NCI-H510A treated with DMSO at 0.1 percent for 48 hours (cell line): ENCODE measurements at regions not wholly inside any gene's neighbourhood (a gene's known extent, or its start where the extent isn't known, plus 50 kb on each side); places are given as distances from the start of the nearest gene placed in this dataset.
"Not testable (repeated sequence)": the region's sequence is repeated elsewhere in the genome, so short reads cannot be mapped to it uniquely, and the experiment has no call there.

Source experiments
- DNase-seq: peaks from one replicate; lab custom pipeline; 2025; lab: John Stamatoyannopoulos, UW

GRCh38 chr5:130324953-130325671 is 420.8 kb downstream of the CHSY3 start:
- DNase-seq: no peak

DNA sequence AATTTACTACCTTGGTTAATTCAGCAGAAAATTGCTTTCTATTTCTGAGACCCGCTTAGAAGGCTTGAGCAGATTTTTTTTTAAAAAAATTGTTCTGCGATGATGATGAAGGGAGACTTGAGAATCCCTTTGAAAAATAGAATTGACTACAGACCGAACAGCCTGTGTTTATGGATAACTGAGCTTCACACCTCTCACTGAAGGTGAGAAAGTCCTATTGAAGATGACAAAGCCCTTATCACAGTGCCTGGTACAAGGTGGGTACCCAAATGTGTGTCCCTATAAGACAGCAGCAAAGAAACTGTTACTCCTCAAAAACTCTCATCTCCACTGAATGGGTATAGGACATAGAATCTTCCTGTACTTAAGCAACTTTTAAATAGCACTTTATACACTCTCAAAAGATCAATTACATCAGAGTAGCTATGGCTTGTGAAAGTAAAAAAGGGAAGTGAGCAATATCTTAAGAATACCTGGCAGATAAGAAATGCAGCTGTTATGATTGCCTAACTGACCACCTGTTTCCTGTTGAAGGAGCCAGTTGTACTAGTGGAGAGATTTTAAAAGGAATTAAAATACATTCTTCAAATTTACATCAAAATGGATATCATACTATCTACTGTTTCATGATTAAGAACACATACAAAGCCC is 419.7 kb downstream of the CHSY3 start:
- DNase-seq: no peak

- no peak for DNase-seq
Measured at GRCh38 chr5:130321931-130322330, 417.7 kb downstream of the CHSY3 start.

DNA sequence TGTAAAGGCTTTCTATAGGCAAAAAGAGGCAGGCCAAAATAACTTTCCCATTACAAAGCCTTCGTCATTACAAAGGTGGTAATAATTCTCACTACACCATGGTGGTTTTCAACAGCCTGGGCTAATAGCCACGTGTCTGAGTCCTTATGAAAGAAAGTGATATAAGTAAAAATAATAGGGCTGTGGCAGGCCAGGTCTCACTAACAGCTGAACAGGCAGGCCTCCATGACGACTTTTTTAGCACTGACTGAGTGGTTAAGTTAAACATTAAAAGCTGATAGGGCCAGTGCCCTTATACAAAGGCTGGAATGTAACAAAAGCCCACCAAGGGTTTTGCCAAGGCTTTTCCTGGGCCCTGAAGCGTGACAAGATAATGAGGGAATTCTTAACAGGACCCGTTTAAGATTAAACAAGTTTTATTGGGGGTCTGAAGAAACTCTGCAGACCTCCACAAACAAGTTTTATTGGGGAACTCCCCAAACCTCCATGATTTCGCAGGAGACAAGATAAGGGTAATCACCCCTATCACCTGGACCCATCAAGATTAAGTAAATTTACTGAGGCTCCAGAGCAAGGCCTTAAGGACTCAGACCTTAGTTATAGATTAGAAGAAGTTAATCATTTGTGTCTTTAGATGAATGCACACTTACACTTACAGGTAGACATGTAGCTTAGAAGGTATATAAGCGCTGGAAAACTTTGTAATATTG is 412.9 kb downstream of the CHSY3 start:
- no peak for DNase-seq

- no peak for DNase-seq
Measured at GRCh38 chr5:130295235-130295634, 391.0 kb downstream of the CHSY3 start.

- not testable (repeated sequence) for DNase-seq
Measured at GRCh38 chr5:130294798-130295197, 390.5 kb downstream of the CHSY3 start.

DNA sequence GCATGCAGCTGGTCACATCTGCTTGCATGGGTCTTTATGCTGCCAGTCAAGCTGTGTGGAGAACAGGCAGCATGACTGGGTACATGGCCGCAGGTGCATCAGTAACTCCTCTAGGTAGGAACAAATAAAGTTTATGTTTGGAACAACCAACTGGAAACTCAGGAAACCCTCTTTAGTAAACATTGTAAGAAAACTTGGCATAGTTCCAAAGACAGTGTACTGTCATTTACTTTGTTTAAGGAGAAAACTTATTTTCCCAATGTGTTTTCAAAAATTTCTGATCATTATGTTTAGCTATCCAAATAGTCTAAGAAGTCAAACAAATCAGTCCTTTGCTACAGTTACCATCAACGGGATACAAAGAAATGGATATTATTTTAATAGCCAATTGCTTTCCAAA is 386.0 kb downstream of the CHSY3 start:
- DNase-seq: no peak

DNA sequence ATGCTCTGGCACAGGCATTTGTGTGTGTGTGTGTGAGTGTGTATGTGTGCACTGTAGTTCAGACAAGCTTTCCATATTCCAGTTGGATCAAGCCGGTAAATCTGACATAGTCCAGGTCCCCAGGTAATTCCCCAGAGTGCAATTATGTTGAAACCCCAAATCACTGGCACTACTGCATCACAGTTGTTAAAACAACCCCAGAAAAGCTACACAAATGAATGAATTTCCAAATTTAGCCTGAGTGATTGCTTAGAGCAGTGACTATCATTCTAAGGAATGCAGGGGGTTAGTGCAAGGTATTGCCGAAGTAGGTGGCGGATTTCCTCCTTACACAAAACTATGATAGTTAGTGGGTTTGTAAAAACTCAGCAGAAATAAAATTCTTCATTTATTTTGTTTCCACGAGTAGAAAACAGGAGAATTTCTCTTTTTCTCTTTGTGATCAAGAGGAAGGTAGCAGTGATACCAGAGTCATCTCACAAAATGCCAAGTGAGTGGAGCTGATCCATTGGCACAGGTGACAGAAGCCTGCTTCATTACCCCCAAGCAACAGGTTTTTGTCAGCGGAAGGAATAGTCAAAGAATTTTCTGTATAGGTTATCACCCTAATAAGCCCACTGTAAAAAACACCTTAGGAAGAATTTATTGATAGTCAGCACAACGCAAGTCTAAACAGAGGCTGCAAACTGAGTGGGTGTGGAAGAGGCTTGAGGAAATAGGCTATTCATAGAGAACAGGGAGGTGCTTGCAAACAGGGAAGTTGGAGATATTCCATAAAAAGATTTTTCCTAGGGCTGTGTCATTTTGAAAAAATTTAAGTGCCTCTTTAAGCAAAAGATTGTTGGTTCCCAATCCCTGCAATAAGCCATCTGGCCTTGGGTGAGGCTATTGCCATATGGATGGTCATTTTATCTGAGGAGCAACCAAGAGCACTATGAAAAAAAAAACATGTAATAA is 385.1 kb downstream of the CHSY3 start:
- no peak for DNase-seq

DNA sequence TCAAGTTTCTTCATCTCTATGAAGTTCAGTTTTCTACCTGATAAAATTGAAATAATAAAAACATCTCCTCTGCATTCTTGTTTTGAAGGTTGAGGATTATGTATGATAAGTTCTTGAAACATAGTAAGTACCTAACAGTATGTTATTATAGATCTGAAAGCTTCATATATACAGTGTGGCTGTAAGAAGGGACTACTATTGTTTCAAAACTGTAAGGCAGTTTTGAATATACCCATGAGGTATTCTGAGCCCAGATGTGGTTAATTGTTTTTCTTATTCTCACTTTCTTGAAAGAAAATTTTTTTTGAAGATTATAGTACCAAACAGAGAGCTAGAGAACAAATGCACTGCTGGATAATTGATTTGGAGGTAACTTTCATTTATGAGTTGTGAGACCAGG is 383.2 kb downstream of the CHSY3 start:
- DNase-seq: no peak

GRCh38 chr5:130286971-130287370 is 382.7 kb downstream of the CHSY3 start:
- DNase-seq: no peak

- DNase-seq: no peak
Measured at GRCh38 chr5:130282049-130282448, 377.8 kb downstream of the CHSY3 start.

- no peak for DNase-seq
Measured at GRCh38 chr5:130280528-130281217, 376.4 kb downstream of the CHSY3 start.

DNA sequence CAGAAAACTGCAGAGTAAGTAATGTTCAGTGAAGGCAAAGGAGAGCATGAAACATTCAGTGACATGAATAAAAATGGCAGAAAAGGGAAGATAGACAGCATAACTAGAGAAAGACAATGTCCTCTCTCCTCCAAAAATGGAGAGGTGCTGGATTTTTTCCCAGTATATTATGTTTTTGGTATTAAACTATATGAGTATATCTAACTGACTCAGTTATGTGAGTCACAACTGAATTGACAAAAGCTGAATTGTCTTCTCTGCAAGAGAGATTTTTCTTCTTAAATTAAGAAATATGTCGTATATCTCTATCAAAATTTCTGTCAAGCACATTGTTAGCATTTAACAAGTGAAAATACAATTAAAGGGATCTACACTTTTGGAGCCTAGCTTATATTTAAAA is 375.1 kb downstream of the CHSY3 start:
- DNase-seq: no peak

- no peak for DNase-seq
Measured at GRCh38 chr5:130278136-130278535, 373.9 kb downstream of the CHSY3 start.

DNA sequence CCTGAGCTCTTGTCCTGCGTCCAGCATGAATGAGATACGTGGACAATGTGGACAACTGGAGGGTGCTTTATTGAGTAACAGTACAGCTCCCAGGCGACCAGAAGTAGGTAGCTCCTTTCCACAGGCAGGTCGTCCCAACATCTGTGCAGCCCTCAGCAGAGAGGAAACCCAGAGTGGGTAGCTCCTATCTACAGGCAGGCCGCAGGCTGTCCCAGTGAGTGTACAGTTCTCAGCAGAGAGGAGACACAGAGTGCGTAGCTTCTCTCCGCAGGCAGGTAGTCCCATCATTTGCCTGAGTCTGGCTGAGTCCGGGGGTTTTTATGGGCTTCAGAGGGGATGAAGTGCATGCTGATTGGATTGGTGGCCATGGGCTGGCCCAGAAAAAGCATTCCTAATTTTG is 373.3 kb downstream of the CHSY3 start:
- DNase-seq: no peak

DNA sequence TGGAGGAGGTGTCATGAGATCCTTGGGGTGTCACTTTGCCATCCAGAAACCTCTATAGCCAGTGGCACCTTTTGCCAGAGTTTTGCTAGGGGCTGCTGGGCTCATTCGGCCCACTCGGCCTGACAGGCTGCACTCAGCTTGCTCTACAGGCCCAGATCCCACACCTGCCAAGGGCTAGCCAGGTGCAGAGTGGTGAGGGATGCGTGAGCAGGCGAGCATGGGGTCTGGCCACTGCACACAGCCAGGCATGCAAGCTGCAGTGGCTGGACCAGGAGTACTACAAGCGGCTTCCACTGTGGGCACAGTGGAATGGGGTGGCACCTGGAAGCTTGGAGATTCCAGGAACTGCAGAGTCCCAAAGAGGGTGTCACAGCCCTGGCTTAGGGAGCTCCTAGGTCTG is 372.7 kb downstream of the CHSY3 start:
- no peak for DNase-seq

GRCh38 chr5:130272837-130273236 is 368.6 kb downstream of the CHSY3 start:
- DNase-seq: no peak

DNA sequence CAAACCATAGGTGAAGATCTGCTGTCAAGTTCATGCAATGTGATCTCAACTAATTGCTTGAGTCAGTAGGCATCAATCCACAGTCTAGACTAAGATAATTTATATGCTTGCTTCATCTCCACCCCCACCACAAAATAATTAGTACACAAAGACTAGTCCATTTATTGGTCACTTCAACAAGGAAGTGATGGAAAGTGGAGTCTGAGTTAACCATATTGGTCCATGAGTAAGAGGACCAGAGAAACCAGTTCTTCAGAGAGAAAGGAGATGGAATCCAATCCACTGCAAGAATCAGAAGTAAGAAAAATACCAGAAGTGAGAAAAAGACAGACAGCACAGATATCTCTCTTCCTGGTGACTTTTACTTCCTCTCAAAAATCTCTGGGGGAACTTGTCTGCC is 366.5 kb downstream of the CHSY3 start:
- DNase-seq: no peak

DNA sequence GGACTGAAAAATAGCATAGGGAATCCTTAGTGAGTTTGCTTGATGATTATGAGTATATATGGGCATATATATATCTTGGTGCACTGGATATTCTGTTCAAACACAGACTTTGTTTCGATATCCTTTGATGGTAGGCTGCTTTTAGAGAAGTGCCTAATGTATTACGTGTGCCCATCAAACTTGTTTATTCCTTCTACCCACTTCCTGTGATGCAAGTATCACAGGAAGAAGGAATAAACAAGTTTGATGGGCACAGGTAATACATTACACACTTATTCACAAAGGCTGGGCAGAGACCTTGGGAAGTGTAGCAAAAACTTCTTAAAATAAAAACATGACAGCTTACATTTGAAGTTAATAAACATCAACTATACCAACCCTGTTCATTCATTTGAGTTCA is 364.2 kb downstream of the CHSY3 start:
- DNase-seq: no peak

GRCh38 chr5:130267926-130268325 is 363.7 kb downstream of the CHSY3 start:
- DNase-seq: no peak

GRCh38 chr5:130260481-130260880 is 356.2 kb downstream of the CHSY3 start:
- no peak for DNase-seq

GRCh38 chr5:130251931-130252330 is 347.7 kb downstream of the CHSY3 start:
- DNase-seq: no peak
